SK-N-SH treated with all-trans-retinoic acid at 6 μM for 48 hours (cell line): ENCODE measurements at regions not wholly inside any gene's neighbourhood (a gene's known extent, or its start where the extent isn't known, plus 50 kb on each side); places are given as distances from the start of the nearest gene placed in this dataset.

Source experiments
- BACH2 ChIP-seq: fragments of 250-450 bp; sonication (Bioruptor Pico); IDR thresholded peaks from 2 replicates; pipeline ENCODE4 v1.9.0; 2021; ENCODE audit warnings: mild to moderate bottlenecking, borderline replicate concordance
- ESRRG ChIP-seq: fragments of 250-450 bp; sonication (Bioruptor Pico); IDR thresholded peaks from 2 replicates; pipeline ENCODE4 v1.6.1; 2021; ENCODE audit warnings: mild to moderate bottlenecking
- PPARA ChIP-seq: fragments of 250-450 bp; sonication (Bioruptor Pico); IDR thresholded peaks from 2 replicates; pipeline ENCODE4 v1.5.0; 2020; ENCODE audit warnings: mild to moderate bottlenecking, borderline replicate concordance
- RARB ChIP-seq: fragments of 250-450 bp; sonication (Bioruptor Pico); IDR thresholded peaks from 2 replicates; pipeline ENCODE4 v1.8.0; 2021; ENCODE audit warnings: mild to moderate bottlenecking, moderate library complexity
- TCF4 ChIP-seq: fragments of 250-450 bp; sonication (Bioruptor Pico); IDR thresholded peaks from 2 replicates; pipeline ENCODE4 v1.8.0; 2021; ENCODE audit warnings: mild to moderate bottlenecking, moderate library complexity, borderline replicate concordance
- ZNF565 ChIP-seq: fragments of 450-650 bp; formaldehyde crosslinking; conservative IDR thresholded peaks from 2 replicates; pipeline ENCODE4 v1.5.0; 2020; ENCODE audit warnings: low read depth, mild to moderate bottlenecking, moderate library complexity
- ZNF70 ChIP-seq: fragments of 450-650 bp; formaldehyde crosslinking; IDR thresholded peaks from 2 replicates; pipeline ENCODE4 v1.5.0; 2020; ENCODE audit warnings: mild to moderate bottlenecking, moderate library complexity
- TF ChIP-seq, protein P1 (sequence below): fragments of 250-450 bp; sonication (Bioruptor Pico); IDR thresholded peaks from 2 replicates; pipeline ENCODE4 v1.5.1; 2021; ENCODE audit warnings: mild to moderate bottlenecking, moderate library complexity
- TF ChIP-seq, protein P2 (sequence below): fragments of 250-450 bp; sonication (Bioruptor Pico); IDR thresholded peaks from 2 replicates; pipeline ENCODE4 v1.8.0; 2020; ENCODE audit warnings: mild to moderate bottlenecking, moderate library complexity, borderline replicate concordance

DNA sequence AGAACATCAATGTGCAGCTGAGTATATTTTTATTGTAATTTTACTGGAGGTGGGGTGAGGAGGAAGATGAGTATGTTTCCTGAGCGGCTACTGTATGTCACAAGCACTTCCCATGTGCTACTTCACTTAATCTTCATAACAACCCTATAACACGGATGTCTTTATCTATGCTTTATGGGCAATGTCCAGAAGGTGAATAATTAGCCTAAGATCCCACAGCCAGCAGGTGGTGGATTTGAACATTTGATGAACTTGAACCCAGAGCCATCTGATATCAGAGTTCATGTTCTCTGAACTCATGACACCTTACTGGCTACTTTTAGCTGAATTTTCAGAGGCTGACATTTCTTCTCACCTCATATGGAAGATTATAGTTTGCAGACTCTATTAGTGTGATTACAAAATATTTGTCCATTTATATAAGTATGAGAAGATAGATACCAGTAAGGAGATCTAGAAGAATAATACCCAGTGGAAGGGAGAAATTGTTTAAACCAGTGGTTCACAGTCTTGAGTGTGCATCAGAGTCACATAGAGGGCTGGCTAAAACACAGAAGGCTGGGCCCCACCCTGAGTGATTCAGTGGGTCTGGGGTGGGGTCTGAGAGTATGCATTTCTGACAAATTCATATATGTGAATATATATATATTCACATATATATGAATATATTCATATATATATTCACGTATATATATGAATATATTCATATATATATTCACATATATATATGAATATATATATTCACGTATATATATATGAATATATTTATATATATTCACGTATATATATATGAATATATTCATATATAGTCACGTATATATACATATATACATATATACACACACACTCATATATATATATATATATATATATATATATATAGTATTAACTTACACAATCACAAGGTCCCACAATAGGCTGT lies 164.4 kb upstream of the NR3C1 start:
- TF ChIP-seq BACH2 (CRISPR knock-in tag) = no peak
- no peak for TF ChIP-seq ZNF565 (CRISPR knock-in tag)
- TF ChIP-seq ESRRG (CRISPR knock-in tag) = no peak
- TF ChIP-seq ZNF70 = no peak
- TF ChIP-seq TCF4 (CRISPR knock-in tag) = no peak
- no peak for TF ChIP-seq RARB (CRISPR knock-in tag)
- TF ChIP-seq PPARA (CRISPR knock-in tag) = no peak
- TF ChIP-seq, protein P1, sequence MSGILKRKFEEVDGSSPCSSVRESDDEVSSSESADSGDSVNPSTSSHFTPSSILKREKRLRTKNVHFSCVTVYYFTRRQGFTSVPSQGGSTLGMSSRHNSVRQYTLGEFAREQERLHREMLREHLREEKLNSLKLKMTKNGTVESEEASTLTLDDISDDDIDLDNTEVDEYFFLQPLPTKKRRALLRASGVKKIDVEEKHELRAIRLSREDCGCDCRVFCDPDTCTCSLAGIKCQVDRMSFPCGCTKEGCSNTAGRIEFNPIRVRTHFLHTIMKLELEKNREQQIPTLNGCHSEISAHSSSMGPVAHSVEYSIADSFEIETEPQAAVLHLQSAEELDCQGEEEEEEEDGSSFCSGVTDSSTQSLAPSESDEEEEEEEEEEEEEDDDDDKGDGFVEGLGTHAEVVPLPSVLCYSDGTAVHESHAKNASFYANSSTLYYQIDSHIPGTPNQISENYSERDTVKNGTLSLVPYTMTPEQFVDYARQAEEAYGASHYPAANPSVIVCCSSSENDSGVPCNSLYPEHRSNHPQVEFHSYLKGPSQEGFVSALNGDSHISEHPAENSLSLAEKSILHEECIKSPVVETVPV (CRISPR knock-in tag) = no peak
- TF ChIP-seq, protein P2, sequence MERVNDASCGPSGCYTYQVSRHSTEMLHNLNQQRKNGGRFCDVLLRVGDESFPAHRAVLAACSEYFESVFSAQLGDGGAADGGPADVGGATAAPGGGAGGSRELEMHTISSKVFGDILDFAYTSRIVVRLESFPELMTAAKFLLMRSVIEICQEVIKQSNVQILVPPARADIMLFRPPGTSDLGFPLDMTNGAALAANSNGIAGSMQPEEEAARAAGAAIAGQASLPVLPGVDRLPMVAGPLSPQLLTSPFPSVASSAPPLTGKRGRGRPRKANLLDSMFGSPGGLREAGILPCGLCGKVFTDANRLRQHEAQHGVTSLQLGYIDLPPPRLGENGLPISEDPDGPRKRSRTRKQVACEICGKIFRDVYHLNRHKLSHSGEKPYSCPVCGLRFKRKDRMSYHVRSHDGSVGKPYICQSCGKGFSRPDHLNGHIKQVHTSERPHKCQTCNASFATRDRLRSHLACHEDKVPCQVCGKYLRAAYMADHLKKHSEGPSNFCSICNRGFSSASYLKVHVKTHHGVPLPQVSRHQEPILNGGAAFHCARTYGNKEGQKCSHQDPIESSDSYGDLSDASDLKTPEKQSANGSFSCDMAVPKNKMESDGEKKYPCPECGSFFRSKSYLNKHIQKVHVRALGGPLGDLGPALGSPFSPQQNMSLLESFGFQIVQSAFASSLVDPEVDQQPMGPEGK (CRISPR knock-in tag) = no peak
